ENCODE measurements at regions not wholly inside any gene's neighbourhood (a gene's known extent, or its start where the extent isn't known, plus 50 kb on each side); places are given as distances from the start of the nearest gene placed in this dataset.

- DNase-seq (ENCODE audit: low read depth), result no peak
- no peak for TF ChIP-seq CTCF (conservative IDR thresholded peaks at IDR 0.05; ENCODE audit: low read length)
- no peak overlapping the region for H3K4me3 ChIP-seq (ENCODE audit: low read length)
These were observed 400.0 kb upstream of the SLC24A2 start for GRCh38 chr9:20188616-20189369.

- DNase-seq (ENCODE audit: low read depth), result no peak
- H3K4me3 ChIP-seq (ENCODE audit: low read length), result no peak overlapping the region
- no peak for TF ChIP-seq CTCF (conservative IDR thresholded peaks at IDR 0.05; ENCODE audit: low read length)
These were observed 398.5 kb upstream of the SLC24A2 start for GRCh38 chr9:20187318-20187717.

- DNase-seq (ENCODE audit: low read depth), result no peak
- H3K4me3 ChIP-seq (ENCODE audit: low read length), result no peak overlapping the region
- TF ChIP-seq CTCF (conservative IDR thresholded peaks at IDR 0.05; ENCODE audit: low read length), result no peak
These were observed 398.0 kb upstream of the SLC24A2 start for GRCh38 chr9:20186823-20187222.

GRCh38 chr9:20186231-20186630 lies 397.4 kb upstream of the SLC24A2 start:
- DNase-seq (ENCODE audit: low read depth), result no peak
- H3K4me3 ChIP-seq (ENCODE audit: low read length), result no peak overlapping the region
- no peak for TF ChIP-seq CTCF (conservative IDR thresholded peaks at IDR 0.05; ENCODE audit: low read length)

- no peak for DNase-seq (ENCODE audit: low read depth)
- TF ChIP-seq CTCF (conservative IDR thresholded peaks at IDR 0.05; ENCODE audit: low read length), result no peak
- no peak overlapping the region for H3K4me3 ChIP-seq (ENCODE audit: low read length)
These were observed 395.7 kb upstream of the SLC24A2 start for GRCh38 chr9:20184541-20184940.

- no peak overlapping the region for H3K4me3 ChIP-seq (ENCODE audit: low read length)
- no peak for DNase-seq (ENCODE audit: low read depth)
- TF ChIP-seq CTCF (conservative IDR thresholded peaks at IDR 0.05; ENCODE audit: low read length), result no peak
These were observed 389.8 kb upstream of the SLC24A2 start for GRCh38 chr9:20178679-20179078.

GRCh38 chr9:20178197-20178596 lies 389.4 kb upstream of the SLC24A2 start:
- no peak for DNase-seq (ENCODE audit: low read depth)
- no peak overlapping the region for H3K4me3 ChIP-seq (ENCODE audit: low read length)
- no peak for TF ChIP-seq CTCF (conservative IDR thresholded peaks at IDR 0.05; ENCODE audit: low read length)
